GM12878 (cell line): ENCODE measurements at regions not wholly inside any gene's neighbourhood (a gene's known extent, or its start where the extent isn't known, plus 50 kb on each side); places are given as distances from the start of the nearest gene placed in this dataset.

Experiments used
- ATF3 ChIP-seq: IDR thresholded peaks from 2 replicates; pipeline ENCODE4 v1.6.1; 2011; ENCODE audit warnings: low read depth, mild to moderate bottlenecking, low read length, moderate library complexity, borderline replicate concordance; ENCODE audit errors: extremely low read depth
- CREM ChIP-seq: IDR thresholded peaks from 2 replicates; pipeline ENCODE4 v1.6.1; 2014; ENCODE audit warnings: antibody characterized with exemption, low read depth
- CUX1 ChIP-seq: IDR thresholded peaks from 2 replicates; pipeline ENCODE4 v1.6.1; 2012; ENCODE audit warnings: improper control_type of control experiment, low read depth, low read length; ENCODE audit not compliant: insufficient replicate concordance
- ESRRA ChIP-seq: IDR thresholded peaks from 2 replicates; pipeline ENCODE4 v1.6.1; 2012; ENCODE audit warnings: mild to moderate bottlenecking, low read length, improper control_type of control experiment
- IKZF1 ChIP-seq: fragments of 450-650 bp; conservative IDR thresholded peaks from 2 replicates; pipeline ENCODE4 v1.6.1; 2017; ENCODE audit warnings: antibody characterized with exemption, mild to moderate bottlenecking
- PAX5 ChIP-seq: IDR thresholded peaks from 2 replicates; pipeline ENCODE4 v1.6.1; 2011; ENCODE audit warnings: low read depth, low read length, borderline replicate concordance
- PAX8 ChIP-seq: fragments of 450-650 bp; IDR thresholded peaks from 2 replicates; pipeline ENCODE4 v1.6.1; 2017; ENCODE audit warnings: mild to moderate bottlenecking, moderate library complexity
- RB1 ChIP-seq: fragments of 450-650 bp; formaldehyde crosslinking; IDR thresholded peaks from 2 replicates; pipeline ENCODE4 v1.6.1; 2017; ENCODE audit warnings: mild to moderate bottlenecking, borderline replicate concordance
- SMC3 ChIP-seq: IDR thresholded peaks from 2 replicates; pipeline ENCODE4 v1.6.1; 2011; ENCODE audit warnings: low read length, improper control_type of control experiment, borderline replicate concordance
- STAT3 ChIP-seq: IDR thresholded peaks from 2 replicates; pipeline ENCODE4 v1.6.1; 2011; ENCODE audit warnings: low read depth, low read length, improper control_type of control experiment
- SUZ12 ChIP-seq: fragments of 200-600 bp; sonication (generic); IDR thresholded peaks from one replicate; pipeline ENCODE4 v1.6.1; 2018; ENCODE audit warnings: antibody characterized with exemption, mild to moderate bottlenecking; ENCODE audit not compliant: unreplicated experiment
- TBL1XR1 ChIP-seq: IDR thresholded peaks from 2 replicates; pipeline ENCODE4 v1.6.1; 2012; ENCODE audit warnings: low read depth, low read length, improper control_type of control experiment
- TCF12 ChIP-seq: IDR thresholded peaks from 2 replicates; pipeline ENCODE4 v1.6.1; 2011; ENCODE audit warnings: low read depth, mild to moderate bottlenecking, low read length
- USF1 ChIP-seq: IDR thresholded peaks from 2 replicates; pipeline ENCODE4 v1.6.1; 2011; ENCODE audit warnings: borderline replicate concordance, low read depth, mild to moderate bottlenecking, moderate library complexity, mixed read lengths, low read length; ENCODE audit not compliant: insufficient read depth; ENCODE audit errors: extremely low read length
- WRNIP1 ChIP-seq: IDR thresholded peaks from 2 replicates; pipeline ENCODE4 v1.6.1; 2011; ENCODE audit warnings: low read depth, low read length, improper control_type of control experiment, borderline replicate concordance
- YBX1 ChIP-seq: fragments of 450-650 bp; IDR thresholded peaks from 2 replicates; pipeline ENCODE4 v1.6.1; 2016; ENCODE audit warnings: antibody characterized with exemption
- ZBTB40 ChIP-seq: fragments of 450-650 bp; IDR thresholded peaks from 2 replicates; pipeline ENCODE4 v1.6.1; 2016; ENCODE audit warnings: mild to moderate bottlenecking, moderate library complexity, borderline replicate concordance
- ZSCAN29 ChIP-seq: fragments of 450-650 bp; IDR thresholded peaks from 2 replicates; pipeline ENCODE4 v1.6.1; 2017; ENCODE audit warnings: mild to moderate bottlenecking, moderate library complexity

GRCh38 chr9:107219486-107220077 lies 63.5 kb upstream of the RAD23B start (continued):
- no peak for TF ChIP-seq CUX1
- no peak for TF ChIP-seq ZBTB40
- no peak for TF ChIP-seq ATF3
- no peak for TF ChIP-seq PAX8
- no peak for TF ChIP-seq RB1
- TF ChIP-seq PAX5, result no peak
- no peak for TF ChIP-seq SMC3
- no peak for TF ChIP-seq USF1
- no peak for TF ChIP-seq STAT3
- no peak for TF ChIP-seq ZSCAN29
- no peak for TF ChIP-seq YBX1
- peak; percentile 53 for TF ChIP-seq IKZF1
- no peak for TF ChIP-seq SUZ12
- TF ChIP-seq TCF12, result no peak
- TF ChIP-seq CREM, result no peak
- no peak for TF ChIP-seq WRNIP1
- no peak for TF ChIP-seq TBL1XR1
- no peak for TF ChIP-seq ESRRA
